Hematopoietic multipotent progenitor cell treated with erythropoietin and hydrocortisone succinate and interleukin-3 and kit ligand, for 6 days (in vitro differentiated cells): ENCODE measurements at regions not wholly inside any gene's neighbourhood (a gene's known extent, or its start where the extent isn't known, plus 50 kb on each side); places are given as distances from the start of the nearest gene placed in this dataset.

Source experiments
- DNase-seq: peaks from one replicate; pipeline ENCODE4 v3.0.0-alpha.2; 2015

DNA sequence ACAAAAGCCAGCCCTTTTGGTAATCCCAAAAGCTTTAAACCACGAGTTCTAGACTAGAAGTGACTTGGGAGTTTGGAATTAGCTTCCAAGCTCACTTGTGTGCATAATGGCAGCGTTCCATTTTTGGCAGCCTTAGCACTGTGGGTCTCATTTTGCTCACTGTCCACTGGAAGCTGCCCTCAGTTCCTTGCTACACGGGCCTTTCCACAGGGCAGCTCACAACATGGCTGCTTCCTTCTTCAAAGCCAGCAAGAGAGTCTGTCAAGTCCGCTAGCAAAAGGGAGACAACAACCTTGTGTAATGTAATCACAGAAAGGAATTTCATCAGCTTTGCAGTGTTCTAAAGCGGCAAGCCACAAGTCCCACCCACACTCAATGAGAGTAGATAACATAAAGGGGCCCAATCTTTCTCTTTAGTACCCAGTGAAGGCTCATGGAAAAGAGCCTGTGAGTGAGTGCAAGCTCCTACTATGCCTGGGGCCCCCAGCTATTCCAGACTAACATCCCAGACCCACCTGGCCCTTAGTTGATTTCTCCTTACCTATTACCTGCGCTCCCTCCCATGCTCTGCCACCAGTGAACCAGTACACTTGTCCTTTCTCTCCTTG lies 168.5 kb upstream of the FOXN2 start:
- peak; percentile 96 for DNase-seq

- DNase-seq: peak; percentile 22
Observed at GRCh38 chr2:48146552-48146951, 167.9 kb upstream of the FOXN2 start.

GRCh38 chr2:48147719-48148118 lies 166.8 kb upstream of the FOXN2 start:
- no peak for DNase-seq

DNA sequence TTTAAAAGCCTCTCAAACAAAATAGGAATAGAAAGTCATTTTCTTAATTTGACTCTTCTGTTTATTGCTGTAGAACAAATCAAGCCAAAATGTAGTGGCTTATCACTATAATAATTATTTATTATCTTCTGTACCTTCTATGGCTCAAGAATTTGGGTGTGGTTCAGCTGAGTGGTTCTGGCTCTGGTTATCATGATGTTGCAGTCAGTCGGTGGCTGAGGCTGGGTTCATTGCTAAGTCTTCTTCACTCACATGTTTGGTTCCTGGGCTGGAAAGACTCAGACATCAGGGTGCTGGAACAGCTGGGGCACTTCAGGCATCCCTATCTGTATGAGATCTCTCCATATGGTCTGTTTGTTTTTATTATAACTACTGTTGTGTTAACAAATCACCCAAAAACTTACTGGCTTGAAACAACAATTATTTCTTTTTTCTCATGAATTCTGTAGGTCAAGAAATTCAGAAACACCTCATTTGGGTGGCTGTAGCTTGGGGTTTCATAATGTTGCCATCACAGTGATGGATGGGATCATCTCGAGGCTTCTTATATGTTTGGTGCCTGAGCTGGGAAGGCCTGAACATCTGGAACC lies 165.5 kb upstream of the FOXN2 start:
- DNase-seq: peak; percentile 92

- no peak for DNase-seq
Observed at GRCh38 chr2:48157150-48157549, 157.3 kb upstream of the FOXN2 start.

DNA sequence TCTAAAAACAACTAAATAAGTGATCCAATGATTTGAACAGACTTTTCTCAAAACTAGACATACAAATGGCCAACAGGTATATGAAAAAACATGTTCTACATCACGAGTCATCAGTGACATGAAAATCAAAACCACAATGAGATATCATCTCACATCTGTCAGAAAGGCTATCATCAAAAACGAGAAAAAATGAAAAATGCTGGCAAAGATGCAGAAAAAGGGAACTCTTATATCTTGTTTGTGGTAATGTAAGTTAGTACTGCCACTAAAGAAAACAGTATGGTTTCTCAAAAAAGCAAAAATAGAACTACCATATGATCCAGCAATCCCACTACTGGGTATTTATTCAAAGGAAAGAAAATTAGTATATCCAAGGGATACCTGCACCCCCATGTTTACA lies 152.9 kb upstream of the FOXN2 start:
- DNase-seq: peak; percentile 56

DNA sequence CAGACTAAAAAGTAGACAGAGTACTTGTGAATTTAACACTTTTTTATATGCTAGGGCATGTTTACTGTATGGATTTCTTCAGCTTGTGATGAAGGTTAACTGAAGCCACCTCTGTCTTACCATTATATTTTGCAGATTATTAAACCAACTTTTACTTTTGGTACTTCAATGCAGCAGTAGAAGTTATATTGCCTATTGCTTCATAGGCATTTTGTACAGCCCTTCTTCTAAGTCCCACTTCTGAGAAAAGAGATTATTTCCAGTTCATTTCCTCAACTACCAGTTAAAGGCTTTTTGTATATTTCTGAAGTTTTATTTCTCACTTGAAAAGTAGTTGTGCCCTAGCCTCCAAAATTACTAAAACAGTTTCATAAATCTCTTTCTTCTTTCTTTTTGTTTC lies 151.7 kb upstream of the FOXN2 start:
- no peak for DNase-seq

DNA sequence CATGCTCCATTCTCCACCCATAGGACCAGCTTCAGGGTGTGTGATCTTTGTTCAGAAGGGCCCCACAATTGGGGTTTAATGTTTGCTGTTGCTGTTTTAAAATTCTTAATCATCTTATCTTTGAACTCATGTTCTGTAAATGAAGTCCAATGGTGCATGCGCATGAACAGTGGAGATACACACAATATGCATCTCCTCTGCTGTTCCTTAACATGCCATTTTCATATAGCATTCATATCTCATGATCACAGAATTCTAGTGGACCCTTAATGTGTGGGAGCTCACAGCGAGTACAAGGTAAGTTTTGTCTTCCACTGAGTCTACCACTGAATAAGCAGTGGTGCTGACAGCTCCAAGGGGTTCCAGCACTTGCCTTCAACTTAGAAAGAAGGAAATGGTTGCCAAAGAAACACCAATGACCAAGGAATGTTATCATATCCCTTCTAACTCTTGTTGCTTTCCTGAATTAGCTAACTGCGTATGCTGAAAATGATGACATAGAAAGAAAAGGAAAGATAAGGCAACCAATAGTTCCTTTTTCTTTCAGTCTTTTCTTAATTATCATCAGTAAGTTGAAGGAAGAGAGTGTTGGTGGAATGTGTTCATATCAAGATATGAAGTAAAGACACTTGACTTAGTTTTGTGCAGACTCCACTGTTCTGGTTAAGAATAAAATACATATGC lies 149.3 kb upstream of the FOXN2 start:
- DNase-seq: peak; percentile 54

- DNase-seq: peak; percentile 48
Observed at GRCh38 chr2:48169141-48169592, 145.3 kb upstream of the FOXN2 start.

- no peak for DNase-seq
Observed at GRCh38 chr2:48170281-48170680, 144.2 kb upstream of the FOXN2 start.

GRCh38 chr2:48173141-48173540 lies 141.3 kb upstream of the FOXN2 start:
- no peak for DNase-seq

DNA sequence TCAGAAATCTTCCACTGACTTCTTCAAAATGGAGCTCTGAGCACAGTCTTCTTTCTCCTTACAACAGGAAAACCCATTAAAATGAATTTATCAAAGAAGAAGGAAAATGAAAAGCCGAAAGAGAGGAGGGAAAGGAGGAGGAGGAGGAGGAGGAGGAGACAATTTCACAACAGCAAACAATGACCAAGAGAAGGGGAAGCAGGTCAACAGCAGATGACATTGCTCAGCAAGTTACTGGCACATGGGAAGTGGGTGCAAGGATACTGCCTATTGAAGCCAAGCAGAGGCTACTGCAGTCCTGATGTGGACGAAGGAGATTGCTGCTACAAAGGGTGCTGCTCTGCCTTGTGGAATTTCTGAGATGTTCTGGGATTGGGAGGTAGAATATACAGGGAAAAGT lies 140.0 kb upstream of the FOXN2 start:
- peak; percentile 29 for DNase-seq

- DNase-seq: no peak
Observed at GRCh38 chr2:48175254-48175653, 139.2 kb upstream of the FOXN2 start.

GRCh38 chr2:48175656-48176055 lies 138.8 kb upstream of the FOXN2 start:
- DNase-seq: no peak

GRCh38 chr2:48176876-48177275 lies 137.6 kb upstream of the FOXN2 start:
- DNase-seq: no peak

- DNase-seq: no peak
Observed at GRCh38 chr2:48178611-48179010, 135.9 kb upstream of the FOXN2 start.

GRCh38 chr2:48180557-48180956 lies 133.9 kb upstream of the FOXN2 start:
- DNase-seq: no peak

DNA sequence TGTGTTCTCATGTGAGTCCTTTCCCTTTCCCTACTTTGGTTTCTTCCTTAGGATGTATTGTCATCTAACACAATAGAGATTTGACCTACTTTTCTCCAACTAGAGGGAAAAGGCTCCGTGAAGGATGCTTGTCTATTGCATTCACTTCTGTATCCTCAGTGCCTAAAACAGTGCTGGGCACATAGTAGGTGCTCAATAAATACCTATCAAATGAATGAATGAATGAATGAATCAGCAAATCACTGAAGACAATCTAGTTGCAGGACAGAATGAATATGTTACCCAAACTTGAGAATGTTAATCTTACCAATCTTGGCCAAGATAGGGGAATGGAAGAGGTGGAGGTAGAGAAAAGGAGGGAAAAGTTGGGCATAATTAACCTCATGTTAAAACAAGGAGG lies 131.2 kb upstream of the FOXN2 start:
- DNase-seq: no peak

- no peak for DNase-seq
Observed at GRCh38 chr2:48183991-48184390, 130.5 kb upstream of the FOXN2 start.

- DNase-seq: no peak
Observed at GRCh38 chr2:48187503-48187902, 127.0 kb upstream of the FOXN2 start.

DNA sequence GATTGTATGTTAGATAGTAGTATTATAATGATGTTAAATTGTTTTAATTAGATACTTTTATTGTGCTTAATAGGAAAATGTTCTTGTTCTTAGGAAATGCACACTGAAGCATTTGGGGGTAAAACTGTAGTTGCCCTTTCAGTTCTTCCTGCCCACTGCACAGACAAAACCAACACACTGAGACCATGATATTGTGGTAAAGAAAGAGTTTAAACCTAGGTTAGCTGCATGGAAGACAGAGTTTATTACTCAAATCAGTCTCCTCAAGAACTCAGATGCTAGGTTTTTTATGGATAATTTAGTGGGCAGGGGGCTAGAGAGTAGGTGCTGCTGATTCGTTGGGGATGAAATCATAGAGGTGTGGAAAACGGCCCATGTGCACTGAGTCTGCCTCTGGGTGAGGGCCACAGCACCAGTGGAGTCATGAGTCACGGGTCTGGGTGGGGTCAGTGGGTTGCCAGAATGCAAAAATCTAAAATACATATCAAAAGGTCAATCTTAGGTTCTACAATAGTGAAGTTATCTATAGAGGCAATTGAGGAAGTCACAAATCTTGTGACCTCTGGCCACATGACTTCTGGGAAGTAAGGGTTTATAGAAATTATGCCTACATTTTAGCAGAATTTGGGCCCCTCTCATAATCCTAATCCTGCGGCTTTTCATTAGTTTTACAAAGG lies 124.8 kb upstream of the FOXN2 start:
- peak; percentile 46 for DNase-seq

DNA sequence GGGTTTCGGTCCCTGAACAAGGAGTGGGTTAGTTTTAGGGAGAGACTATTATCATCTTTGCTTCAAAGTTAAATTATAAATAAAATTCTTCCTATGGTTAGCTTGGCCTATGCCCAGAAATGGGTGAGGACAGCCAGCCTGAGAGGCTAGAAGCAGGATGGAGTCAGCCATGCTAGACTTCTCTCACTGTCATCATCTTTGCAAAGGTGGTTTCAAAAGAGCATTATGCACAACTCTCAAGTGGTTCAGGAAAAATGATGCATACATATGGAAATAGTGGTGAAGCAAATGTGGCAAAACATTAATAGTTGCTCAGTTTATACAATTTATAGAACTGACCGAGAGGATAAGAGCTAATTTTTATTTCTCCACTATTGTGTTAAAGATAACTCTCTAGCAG lies 124.3 kb upstream of the FOXN2 start:
- no peak for DNase-seq

GRCh38 chr2:48194641-48195040 lies 119.8 kb upstream of the FOXN2 start:
- DNase-seq: no peak

- DNase-seq: no peak
Observed at GRCh38 chr2:48195169-48195568, 119.3 kb upstream of the FOXN2 start.
